Stimulated activated CD4-positive, alpha-beta T cell treated with anti-CD3 and anti-CD28 coated beads, TNF-alpha, amount 100 ng/mL, for 1 hour (primary cell): ENCODE measurements at regions not wholly inside any gene's neighbourhood (a gene's known extent, or its start where the extent isn't known, plus 50 kb on each side); places are given as distances from the start of the nearest gene placed in this dataset.

Source experiments
- DNase-seq, 3 donors: peaks; one replicate each; pipeline ENCODE4 v3.0.0-alpha.2; 2020; ENCODE audit warnings: low read depth in 3 of 3, low spot score in 1 of 3

DNA sequence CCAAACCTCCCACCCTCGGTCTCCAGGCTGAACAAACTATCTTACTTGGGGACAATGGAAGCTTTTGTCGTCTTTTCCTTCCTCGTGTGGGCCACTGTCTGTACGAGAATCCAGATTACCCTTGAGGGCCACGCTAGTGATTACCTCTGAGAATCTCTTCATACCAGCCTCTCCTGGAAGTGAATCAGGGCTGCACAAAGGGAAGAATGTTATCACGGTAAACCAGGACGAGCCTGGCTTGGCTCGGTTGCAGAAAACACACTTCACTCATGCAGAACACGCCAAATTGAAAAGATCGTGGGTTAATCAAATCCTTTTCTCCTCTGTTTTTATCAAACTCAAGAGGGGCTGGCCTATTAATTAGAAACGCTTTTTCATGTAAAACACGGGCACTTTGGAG lies 51.6 kb upstream of the MYL2 start:
- DNase-seq, result no peak

DNA sequence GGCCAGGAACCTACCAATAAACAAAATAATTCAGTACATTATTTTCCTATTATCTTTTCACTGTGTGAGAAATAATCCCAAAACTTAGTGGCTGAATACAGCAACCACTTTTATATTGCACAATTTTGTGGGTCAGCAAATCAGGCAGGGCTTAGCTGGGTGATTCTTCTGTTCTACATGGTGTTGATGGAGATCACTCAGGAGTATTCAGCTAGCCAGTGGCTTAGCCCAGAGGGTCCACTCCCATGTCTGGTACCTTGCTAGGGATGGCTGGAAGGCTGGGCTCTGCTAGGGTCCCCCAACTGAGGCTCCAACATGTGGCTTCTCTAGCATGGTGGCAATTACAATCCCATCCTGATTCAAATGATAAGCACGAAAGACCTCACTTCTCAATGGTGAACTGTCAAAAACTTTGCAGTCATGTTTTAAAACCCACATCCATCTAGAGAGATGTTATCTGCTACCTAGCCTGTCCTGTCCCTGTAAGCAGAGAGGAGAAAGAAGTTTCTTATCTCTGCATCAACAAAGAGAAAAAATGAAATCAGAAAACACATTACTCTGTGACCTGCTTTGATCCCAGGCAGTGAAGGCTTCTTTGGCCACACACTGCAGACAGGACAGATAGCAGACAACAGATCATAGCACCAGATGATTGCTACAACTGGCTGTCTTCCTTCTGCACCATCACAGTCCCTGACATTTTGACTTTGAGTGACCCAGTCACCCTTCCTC lies 51.0 kb upstream of the MYL2 start:
- DNase-seq, result no peak
